Testis (tissue), 2 donors: ENCODE measurements at regions not wholly inside any gene's neighbourhood (a gene's known extent, or its start where the extent isn't known, plus 50 kb on each side); places are given as distances from the start of the nearest gene placed in this dataset.

Experiments
- POLR2A ChIP-seq: fragments of 450-650 bp; IDR thresholded peaks from one replicate; pipeline ENCODE4 v1.6.1; 2017; ENCODE audit warnings: antibody characterized with exemption, mild to moderate bottlenecking, moderate library complexity
- TF ChIP-seq, protein P1 (sequence below), 3 experiments: fragments of 450-650 bp in 2 of 3; fragments of 200-600 bp in 1 of 3; sonication (generic) in 1 of 3; IDR thresholded peaks; one replicate each; pipeline ENCODE4 v1.5.1; 2016 to 2019; ENCODE audit warnings: antibody characterized with exemption in 3 of 3, mild to moderate bottlenecking in 2 of 3, moderate library complexity in 1 of 3

DNA sequence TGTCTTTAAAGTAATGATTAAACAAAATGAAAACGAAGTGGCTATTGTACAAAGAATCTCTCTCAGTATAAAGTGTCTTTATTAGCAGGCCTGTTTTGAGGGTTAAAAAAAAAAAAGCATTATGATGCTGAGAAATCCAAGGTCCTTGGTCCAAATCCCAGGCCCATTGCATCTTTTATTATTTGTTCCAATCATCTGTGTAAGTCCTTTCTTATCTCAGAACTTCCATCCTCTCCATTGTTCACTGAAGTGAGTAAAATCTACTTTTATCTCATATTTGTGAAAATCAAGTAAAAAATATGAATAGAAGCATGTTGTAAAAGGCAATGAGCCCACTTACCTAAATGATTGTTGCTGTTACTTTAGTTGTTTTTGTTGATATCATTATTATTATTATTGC lies 499.1 kb upstream of the JAG1 start:
- TF ChIP-seq, protein P1, sequence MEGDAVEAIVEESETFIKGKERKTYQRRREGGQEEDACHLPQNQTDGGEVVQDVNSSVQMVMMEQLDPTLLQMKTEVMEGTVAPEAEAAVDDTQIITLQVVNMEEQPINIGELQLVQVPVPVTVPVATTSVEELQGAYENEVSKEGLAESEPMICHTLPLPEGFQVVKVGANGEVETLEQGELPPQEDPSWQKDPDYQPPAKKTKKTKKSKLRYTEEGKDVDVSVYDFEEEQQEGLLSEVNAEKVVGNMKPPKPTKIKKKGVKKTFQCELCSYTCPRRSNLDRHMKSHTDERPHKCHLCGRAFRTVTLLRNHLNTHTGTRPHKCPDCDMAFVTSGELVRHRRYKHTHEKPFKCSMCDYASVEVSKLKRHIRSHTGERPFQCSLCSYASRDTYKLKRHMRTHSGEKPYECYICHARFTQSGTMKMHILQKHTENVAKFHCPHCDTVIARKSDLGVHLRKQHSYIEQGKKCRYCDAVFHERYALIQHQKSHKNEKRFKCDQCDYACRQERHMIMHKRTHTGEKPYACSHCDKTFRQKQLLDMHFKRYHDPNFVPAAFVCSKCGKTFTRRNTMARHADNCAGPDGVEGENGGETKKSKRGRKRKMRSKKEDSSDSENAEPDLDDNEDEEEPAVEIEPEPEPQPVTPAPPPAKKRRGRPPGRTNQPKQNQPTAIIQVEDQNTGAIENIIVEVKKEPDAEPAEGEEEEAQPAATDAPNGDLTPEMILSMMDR (IDR thresholded peaks at IDR 0.05): no peak
- TF ChIP-seq POLR2A: no peak
